Prostate gland (tissue), 2 donors: ENCODE measurements at regions not wholly inside any gene's neighbourhood (a gene's known extent, or its start where the extent isn't known, plus 50 kb on each side); places are given as distances from the start of the nearest gene placed in this dataset.

ENCODE experiments used
- CTCF ChIP-seq, 4 experiments: fragments of 200-600 bp in 2 of 4; fragments of 450-650 bp in 2 of 4; sonication (generic) in 2 of 4; IDR thresholded peaks; 1 replicate in 3 of 4; 2 replicates in 1 of 4; pipeline ENCODE4 v1.5.1; 2016 to 2019; ENCODE audit warnings: antibody characterized with exemption in 4 of 4, mild to moderate bottlenecking in 2 of 4, moderate library complexity in 2 of 4
- POLR2A ChIP-seq: fragments of 450-650 bp; IDR thresholded peaks from one replicate; pipeline ENCODE4 v1.6.1; 2016; ENCODE audit warnings: antibody characterized with exemption, mild to moderate bottlenecking

GRCh38 chr15:79166311-79166955 is 75.9 kb upstream of the RASGRF1 start:
- TF ChIP-seq CTCF (IDR thresholded peaks at IDR 0.05): no peak
- TF ChIP-seq POLR2A: no peak
